DMS114 treated with DMSO at 0.1 percent for 48 hours (cell line): ENCODE measurements at regions not wholly inside any gene's neighbourhood (a gene's known extent, or its start where the extent isn't known, plus 50 kb on each side); places are given as distances from the start of the nearest gene placed in this dataset.
"Not testable (repeated sequence)": the region's sequence is repeated elsewhere in the genome, so short reads cannot be mapped to it uniquely, and the experiment has no call there.

ENCODE experiments used
- DNase-seq: peaks from one replicate; lab custom pipeline; 2025; ENCODE audit not compliant: unreplicated experiment; lab: John Stamatoyannopoulos, UW

GRCh38 chr11:22454461-22455090 lies 116.4 kb downstream of the SLC17A6 start:
- DNase-seq, result no peak

DNA sequence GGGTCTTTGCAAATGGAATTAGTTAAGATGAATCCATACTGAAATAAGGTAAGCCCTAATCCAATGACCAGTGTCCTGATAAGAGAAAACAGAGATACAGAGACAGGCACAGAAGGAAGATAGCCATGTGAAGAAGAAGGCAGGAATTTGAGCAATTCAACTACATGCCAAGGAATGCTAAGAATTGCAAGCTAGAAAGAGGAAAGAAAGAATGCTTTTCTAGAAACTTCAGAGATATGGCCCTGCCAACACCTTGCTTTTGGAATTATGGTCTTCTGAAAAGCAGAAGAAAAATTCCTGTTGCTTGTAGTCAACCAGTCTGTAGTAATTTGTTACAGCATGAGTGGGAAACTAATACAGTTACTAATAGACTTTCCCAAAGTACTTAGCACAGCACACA lies 111.3 kb downstream of the SLC17A6 start:
- DNase-seq, result no peak

GRCh38 chr11:22444076-22444475 lies 105.9 kb downstream of the SLC17A6 start:
- DNase-seq, result no peak

- DNase-seq, result no peak
Measured at GRCh38 chr11:22441831-22442230, 103.7 kb downstream of the SLC17A6 start.

GRCh38 chr11:22435582-22435981 lies 97.4 kb downstream of the SLC17A6 start:
- not testable (repeated sequence) for DNase-seq

DNA sequence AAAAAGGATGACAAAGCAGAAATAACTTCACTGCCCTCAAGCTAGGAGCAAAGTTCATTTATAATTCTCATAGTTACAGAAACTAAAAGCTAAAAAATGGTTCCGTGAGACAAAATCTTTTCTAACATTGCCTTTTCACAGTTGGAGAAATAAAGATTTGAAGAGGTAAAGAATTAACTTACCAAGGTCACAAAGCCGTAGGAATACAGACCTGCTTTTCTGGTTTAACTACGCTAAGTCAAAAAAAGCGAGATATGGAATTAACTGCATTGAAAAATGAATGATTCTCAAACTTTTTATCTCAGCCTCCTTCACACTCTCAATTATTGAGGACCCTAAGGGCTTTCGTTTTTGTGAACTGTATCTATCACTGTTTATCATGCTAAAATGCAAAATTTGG lies 95.3 kb downstream of the SLC17A6 start:
- no peak for DNase-seq

DNA sequence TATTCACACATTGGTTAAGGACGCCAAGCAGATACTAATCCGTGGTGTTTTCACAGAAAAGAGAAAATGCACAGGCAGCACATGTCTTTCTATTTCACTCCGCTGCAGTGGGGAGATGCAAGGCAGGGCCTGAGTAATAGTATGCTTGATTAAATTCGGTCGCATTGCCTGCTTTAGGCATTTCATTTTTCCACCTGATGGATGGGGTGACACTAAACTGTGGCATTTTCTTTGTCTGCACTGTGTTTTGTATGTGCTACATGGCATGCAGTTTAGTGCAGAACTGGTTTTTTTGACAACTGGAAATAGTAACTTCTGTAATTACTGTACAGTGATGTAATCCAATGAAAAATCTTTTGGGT lies 94.9 kb downstream of the SLC17A6 start:
- no peak for DNase-seq

- DNase-seq, result no peak
Measured at GRCh38 chr11:22432291-22433093, 94.3 kb downstream of the SLC17A6 start.

- no peak for DNase-seq
Measured at GRCh38 chr11:22431106-22431505, 92.9 kb downstream of the SLC17A6 start.

GRCh38 chr11:22430639-22431038 lies 92.5 kb downstream of the SLC17A6 start:
- no peak for DNase-seq

GRCh38 chr11:22430141-22430541 lies 92.0 kb downstream of the SLC17A6 start:
- DNase-seq, result no peak
